ENCODE measurements at regions not wholly inside any gene's neighbourhood (a gene's known extent, or its start where the extent isn't known, plus 50 kb on each side); places are given as distances from the start of the nearest gene placed in this dataset.

GRCh38 chr14:29056041-29056566 lies 289.5 kb downstream of the FOXG1 start:
- no peak for TF ChIP-seq CTCF (IDR thresholded peaks at IDR 0.05)
- TF ChIP-seq BCL3 (IDR thresholded peaks at IDR 0.05): no peak
- no peak for TF ChIP-seq ELK1 (IDR thresholded peaks at IDR 0.05; ENCODE audit: low read depth, low read length)
- no peak for TF ChIP-seq MAX (IDR thresholded peaks at IDR 0.05)
- no peak for TF ChIP-seq HDAC2 (IDR thresholded peaks at IDR 0.05)
- TF ChIP-seq SREBF2 (IDR thresholded peaks at IDR 0.05): no peak
- TF ChIP-seq CHD4 (IDR thresholded peaks at IDR 0.05; ENCODE audit: borderline replicate concordance): no peak
- no peak for TF ChIP-seq POLR2A (IDR thresholded peaks at IDR 0.05; ENCODE audit: low read length)
- TF ChIP-seq EHMT2 (IDR thresholded peaks at IDR 0.05; ENCODE audit: low read depth): no peak
- TF ChIP-seq REST (IDR thresholded peaks at IDR 0.05): no peak
- TF ChIP-seq E2F6 (IDR thresholded peaks at IDR 0.05; ENCODE audit: borderline replicate concordance, low read depth): no peak

Data from A549 (cell line).